Suppressor macrophage treated with lipopolysaccharide for 4 hours (primary cell): ENCODE measurements at regions not wholly inside any gene's neighbourhood (a gene's known extent, or its start where the extent isn't known, plus 50 kb on each side); places are given as distances from the start of the nearest gene placed in this dataset.
A peak's percentile ranks its signal among the peaks of the same experiment; 100 is the strongest.

ENCODE experiments used
- DNase-seq: peaks from one replicate; pipeline ENCODE4 v3.0.0-alpha.2; 2020

DNA sequence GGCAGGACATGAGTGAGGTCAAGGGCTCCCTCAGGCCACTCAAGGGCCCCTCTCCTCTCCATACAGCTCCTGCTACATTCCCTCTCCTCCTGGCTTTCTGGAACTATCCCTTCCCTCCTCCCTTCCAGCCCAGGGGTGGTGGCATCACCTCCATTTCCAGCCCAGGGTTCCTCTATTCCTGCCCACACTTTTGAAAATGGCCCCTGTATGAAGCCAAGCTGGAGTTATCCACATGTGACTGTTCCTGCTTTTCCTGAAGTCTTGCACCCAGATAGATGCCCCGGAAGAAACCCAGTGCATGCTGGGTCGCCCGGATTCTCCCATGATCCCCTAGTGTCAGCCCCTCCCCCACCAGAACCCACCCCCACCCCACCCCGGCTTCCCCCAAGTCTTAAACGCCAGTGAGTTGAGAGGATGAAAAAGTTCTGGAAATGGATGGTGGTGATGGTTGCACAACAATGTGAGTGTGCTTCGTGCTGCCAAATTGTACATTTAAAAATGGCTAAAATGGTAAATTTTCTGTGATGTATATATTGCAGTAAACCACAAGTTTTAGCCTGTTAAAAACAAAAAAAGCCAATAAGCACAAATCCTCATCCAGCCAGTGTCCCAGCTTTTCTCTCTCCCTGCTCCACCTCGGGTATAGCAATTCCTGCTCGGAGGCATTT lies 136.9 kb downstream of the SCARB1 start:
- DNase-seq, result no peak

GRCh38 chr12:124725597-124726237 lies 137.9 kb downstream of the SCARB1 start:
- DNase-seq, result no peak

- no peak for DNase-seq
Measured at GRCh38 chr12:124725099-124725498, 138.6 kb downstream of the SCARB1 start.

GRCh38 chr12:124722878-124723277 lies 140.8 kb downstream of the SCARB1 start:
- DNase-seq, result peak; percentile 30

GRCh38 chr12:124721501-124722162 lies 142.0 kb downstream of the SCARB1 start:
- no peak for DNase-seq

DNA sequence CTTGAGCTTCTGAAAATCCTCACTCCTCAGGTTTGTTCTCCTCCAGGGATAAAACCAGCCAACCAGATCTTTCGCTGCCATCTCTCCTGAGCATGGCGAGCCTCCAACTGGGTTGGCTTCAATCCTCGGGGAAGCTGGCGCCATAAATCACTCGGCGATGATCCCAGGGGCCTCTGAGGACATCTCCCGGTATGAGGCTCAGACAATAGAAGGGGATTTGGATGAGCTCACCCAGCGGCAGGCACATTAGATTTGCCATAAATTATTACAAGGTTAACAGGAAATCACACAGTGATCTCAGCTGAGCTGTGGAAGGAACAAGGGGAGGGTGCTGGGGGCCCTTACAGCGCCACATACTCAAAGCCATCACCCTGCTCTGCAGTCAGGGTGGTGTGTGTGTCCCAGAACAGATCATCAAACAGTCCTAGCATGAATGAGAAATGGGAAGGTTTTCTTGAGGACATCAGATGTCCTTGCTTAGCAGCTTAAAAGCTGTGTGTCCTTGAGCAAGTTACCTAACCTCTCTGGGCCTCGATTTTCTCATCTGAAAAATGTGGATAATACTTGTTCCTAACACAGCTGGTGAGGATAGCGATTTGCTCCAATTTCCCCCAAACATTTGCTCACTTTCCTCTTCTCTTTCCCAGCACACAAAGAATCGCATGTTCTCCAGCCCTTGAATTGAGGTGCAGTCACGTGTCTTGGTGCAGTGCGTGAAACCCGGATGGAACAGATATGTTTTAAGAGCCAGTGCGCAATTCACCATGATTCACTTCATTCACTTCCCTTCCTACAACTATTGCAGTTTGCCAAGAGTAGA lies 142.8 kb downstream of the SCARB1 start:
- peak; percentile 91 for DNase-seq

- DNase-seq, result peak; percentile 31
Measured at GRCh38 chr12:124720004-124720680, 143.5 kb downstream of the SCARB1 start.

DNA sequence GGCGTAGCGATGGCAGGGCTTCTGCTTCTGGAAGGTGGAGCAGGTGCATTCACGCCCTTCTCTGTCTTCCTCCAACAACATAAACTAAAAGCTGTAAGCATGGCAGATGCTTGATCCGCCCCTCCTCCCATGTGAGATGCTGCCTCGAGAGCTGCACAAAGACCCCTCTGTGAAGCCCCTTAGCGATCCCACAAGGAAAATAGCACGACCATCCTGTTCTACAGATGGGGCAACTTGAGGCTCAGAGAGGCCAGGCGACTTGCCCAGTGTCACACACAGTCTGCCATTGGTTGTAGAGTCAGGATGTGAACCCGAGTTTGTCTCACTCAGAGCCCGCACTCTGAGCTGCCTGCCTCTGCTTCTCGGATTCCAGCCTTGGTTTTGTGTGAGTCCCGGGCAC lies 144.4 kb downstream of the SCARB1 start:
- DNase-seq, result no peak

DNA sequence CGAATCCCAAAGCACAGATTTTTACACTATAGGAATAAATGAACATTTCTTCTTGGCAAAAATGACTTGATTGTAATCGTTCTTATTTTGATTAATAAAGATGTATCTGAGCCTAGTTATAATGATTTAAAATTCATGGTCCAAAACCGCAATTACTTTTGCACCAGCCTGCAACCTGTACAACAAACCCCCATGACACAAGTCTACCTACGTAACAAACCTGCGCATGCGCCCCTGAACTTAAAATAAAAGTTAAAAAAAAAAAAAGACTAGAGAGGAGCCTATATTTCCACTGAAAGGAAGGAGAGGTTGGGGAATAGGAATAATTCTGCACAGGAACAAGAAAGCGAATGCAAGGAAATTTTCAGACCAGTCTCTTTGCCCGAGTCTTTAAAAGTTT lies 145.2 kb downstream of the SCARB1 start:
- DNase-seq, result no peak

GRCh38 chr12:124718036-124718435 lies 145.6 kb downstream of the SCARB1 start:
- DNase-seq, result no peak

GRCh38 chr12:124717318-124717717 lies 146.3 kb downstream of the SCARB1 start:
- DNase-seq, result no peak

GRCh38 chr12:124716208-124717130 lies 147.2 kb downstream of the SCARB1 start:
- no peak for DNase-seq

- DNase-seq, result peak; percentile 54
Measured at GRCh38 chr12:124715121-124715990, 147.9 kb upstream of the NCOR2 start.

DNA sequence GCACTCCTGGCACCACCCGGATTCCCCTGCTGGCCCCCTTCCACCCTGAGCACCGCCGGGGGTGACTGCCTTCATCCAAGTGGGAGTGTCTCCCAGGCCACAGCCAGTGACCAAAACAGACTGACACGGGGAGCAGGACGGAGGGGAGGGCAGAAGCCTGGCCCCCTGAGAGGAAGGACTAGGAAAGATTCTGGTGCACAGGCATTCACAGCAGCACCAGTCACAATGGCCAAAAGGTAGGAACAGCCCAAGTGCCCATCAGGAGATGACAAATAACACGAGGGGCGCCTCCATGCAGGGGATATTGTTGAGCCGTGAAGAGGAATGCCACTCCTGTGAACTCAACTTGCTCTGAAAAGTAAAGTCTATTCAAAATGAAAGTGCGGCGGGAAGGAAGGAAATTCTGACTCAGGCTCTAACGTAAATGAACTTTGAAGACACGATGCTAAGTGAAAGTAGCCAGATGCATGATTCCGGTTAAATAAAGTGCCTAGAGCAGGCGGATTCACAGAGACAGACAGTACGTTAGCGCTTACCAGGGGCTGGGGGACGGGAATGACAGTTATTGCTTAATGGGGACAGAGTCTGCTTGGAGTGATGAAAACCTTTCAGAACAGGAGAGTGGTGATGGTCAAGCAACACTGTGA lies 146.1 kb upstream of the NCOR2 start:
- peak; percentile 97 for DNase-seq

- DNase-seq, result peak; percentile 96
Measured at GRCh38 chr12:124713041-124713435, 145.6 kb upstream of the NCOR2 start.

GRCh38 chr12:124711344-124711743 lies 143.9 kb upstream of the NCOR2 start:
- no peak for DNase-seq

GRCh38 chr12:124709722-124710687 lies 142.6 kb upstream of the NCOR2 start:
- no peak for DNase-seq

GRCh38 chr12:124707316-124707715 lies 139.9 kb upstream of the NCOR2 start:
- DNase-seq, result no peak

DNA sequence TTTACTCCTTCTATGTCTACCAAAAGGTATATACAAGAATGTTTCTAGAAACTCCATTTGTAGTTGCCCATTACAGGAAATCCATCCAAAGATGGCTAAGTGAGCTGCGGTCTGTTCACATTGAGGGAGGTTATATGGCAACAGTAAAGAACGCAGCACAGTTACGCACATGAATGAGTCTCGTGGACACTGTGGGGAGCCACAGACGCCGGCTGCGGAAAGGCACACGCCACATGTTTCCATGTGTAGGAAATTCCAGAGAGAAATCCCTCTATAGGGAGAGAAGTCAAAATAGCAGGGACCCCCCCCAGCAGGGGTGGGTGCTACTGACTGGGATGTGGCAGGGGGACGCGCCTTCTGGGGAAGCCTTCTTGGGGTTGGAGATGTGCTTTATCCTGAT lies 139.0 kb upstream of the NCOR2 start:
- DNase-seq, result no peak
